Adrenal gland (tissue), 5 donors: ENCODE measurements at regions not wholly inside any gene's neighbourhood (a gene's known extent, or its start where the extent isn't known, plus 50 kb on each side); places are given as distances from the start of the nearest gene placed in this dataset.

Source experiments
- CTCF ChIP-seq, 6 experiments: fragments of 450-650 bp in 4 of 6; fragments of 200-600 bp in 2 of 6; sonication (generic) in 1 of 6; IDR thresholded peaks; 1 replicate in 5 of 6; 2 replicates in 1 of 6; pipeline versions ENCODE4 v1.5.1 to v1.8.0; 2016 to 2021; ENCODE audit warnings: antibody characterized with exemption in 6 of 6, mild to moderate bottlenecking in 2 of 6, moderate library complexity in 1 of 6
- POLR2A ChIP-seq, 2 donors: fragments of 450-650 bp; IDR thresholded peaks; one replicate each; pipeline ENCODE4 v1.6.1; 2017; ENCODE audit warnings: antibody characterized with exemption in 2 of 2, mild to moderate bottlenecking in 2 of 2, moderate library complexity in 1 of 2
- donor health status: DM: no; HTN: no; CAD: no.

DNA sequence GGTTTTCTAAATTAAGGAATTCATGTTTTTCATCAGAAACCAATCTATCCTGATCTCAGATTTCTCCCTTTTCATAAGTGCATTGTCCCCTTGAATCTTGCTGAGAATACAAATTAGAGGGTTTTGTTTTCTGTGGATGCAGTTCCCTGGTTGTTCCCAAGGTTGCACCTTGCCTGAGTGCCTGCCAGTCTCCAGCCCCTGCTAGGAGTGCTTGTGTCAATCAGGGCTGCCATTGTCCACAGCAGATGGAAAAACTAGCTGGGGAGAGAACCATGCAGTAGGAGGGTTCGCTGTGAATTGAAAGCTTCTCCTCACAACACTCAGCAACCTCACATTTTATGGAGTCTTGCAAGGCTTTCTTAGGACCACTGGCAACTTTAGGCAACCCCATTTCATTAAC is 210.8 kb upstream of the CTNNB1 start:
- TF ChIP-seq POLR2A (IDR thresholded peaks at IDR 0.05) = no peak
- TF ChIP-seq CTCF (IDR thresholded peaks at IDR 0.05) = no peak
